PC-9 (cell line): ENCODE measurements at regions not wholly inside any gene's neighbourhood (a gene's known extent, or its start where the extent isn't known, plus 50 kb on each side); places are given as distances from the start of the nearest gene placed in this dataset.

Experiments
- EZH2 ChIP-seq: fragments of 200-600 bp; sonication (generic); IDR thresholded peaks from 2 replicates; pipeline ENCODE4 v1.8.0; 2017; ENCODE audit warnings: antibody characterized with exemption, low read depth
- TF ChIP-seq, protein P1 (sequence below): fragments of 200-600 bp; sonication (generic); conservative IDR thresholded peaks from 2 replicates; pipeline ENCODE4 v1.6.1; 2017; ENCODE audit warnings: mixed run types, antibody characterized with exemption, mild to moderate bottlenecking, moderate library complexity

DNA sequence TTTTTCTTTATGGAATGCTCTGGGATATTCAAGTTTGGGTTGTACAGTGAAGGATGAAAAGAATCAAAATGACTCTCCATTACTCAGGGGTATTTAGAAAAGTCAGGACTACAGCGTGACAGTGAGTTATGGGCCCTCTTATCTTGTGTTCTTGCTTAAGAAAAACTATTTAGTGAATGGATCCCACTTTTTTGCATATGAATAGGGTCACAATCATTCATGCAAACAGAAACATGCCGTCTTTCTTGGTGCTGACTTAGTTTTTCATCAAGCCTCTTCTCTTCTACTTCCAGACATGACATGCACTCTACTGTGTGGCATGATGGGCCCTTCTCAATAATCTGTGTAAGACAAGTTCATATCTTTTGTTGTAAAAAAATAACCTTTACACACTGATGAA is 488.4 kb upstream of the MMS22L start:
- no peak for TF ChIP-seq EZH2
- TF ChIP-seq, protein P1, sequence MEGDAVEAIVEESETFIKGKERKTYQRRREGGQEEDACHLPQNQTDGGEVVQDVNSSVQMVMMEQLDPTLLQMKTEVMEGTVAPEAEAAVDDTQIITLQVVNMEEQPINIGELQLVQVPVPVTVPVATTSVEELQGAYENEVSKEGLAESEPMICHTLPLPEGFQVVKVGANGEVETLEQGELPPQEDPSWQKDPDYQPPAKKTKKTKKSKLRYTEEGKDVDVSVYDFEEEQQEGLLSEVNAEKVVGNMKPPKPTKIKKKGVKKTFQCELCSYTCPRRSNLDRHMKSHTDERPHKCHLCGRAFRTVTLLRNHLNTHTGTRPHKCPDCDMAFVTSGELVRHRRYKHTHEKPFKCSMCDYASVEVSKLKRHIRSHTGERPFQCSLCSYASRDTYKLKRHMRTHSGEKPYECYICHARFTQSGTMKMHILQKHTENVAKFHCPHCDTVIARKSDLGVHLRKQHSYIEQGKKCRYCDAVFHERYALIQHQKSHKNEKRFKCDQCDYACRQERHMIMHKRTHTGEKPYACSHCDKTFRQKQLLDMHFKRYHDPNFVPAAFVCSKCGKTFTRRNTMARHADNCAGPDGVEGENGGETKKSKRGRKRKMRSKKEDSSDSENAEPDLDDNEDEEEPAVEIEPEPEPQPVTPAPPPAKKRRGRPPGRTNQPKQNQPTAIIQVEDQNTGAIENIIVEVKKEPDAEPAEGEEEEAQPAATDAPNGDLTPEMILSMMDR = no peak
